Activated naive CD8-positive, alpha-beta T cell treated with anti-CD3 and anti-CD28 coated beads, Interleukin-2, amount 50 U/mL, for 16 hours (primary cell): ENCODE measurements at regions not wholly inside any gene's neighbourhood (a gene's known extent, or its start where the extent isn't known, plus 50 kb on each side); places are given as distances from the start of the nearest gene placed in this dataset.

Source experiments
- DNase-seq: peaks from one replicate; pipeline ENCODE4 v3.0.0-alpha.2; 2020; ENCODE audit warnings: low read depth, low spot score

- DNase-seq: no peak
Observed at GRCh38 chr2:133811409-133812125, 243.3 kb upstream of the NCKAP5 start.

GRCh38 chr2:133812826-133813617 is 244.8 kb upstream of the NCKAP5 start:
- DNase-seq: no peak

- DNase-seq: no peak
Observed at GRCh38 chr2:133814890-133815289, 246.6 kb upstream of the NCKAP5 start.

GRCh38 chr2:133816037-133816436 is 247.8 kb upstream of the NCKAP5 start:
- DNase-seq: no peak

GRCh38 chr2:133817680-133818566 is 249.7 kb upstream of the NCKAP5 start:
- DNase-seq: no peak

DNA sequence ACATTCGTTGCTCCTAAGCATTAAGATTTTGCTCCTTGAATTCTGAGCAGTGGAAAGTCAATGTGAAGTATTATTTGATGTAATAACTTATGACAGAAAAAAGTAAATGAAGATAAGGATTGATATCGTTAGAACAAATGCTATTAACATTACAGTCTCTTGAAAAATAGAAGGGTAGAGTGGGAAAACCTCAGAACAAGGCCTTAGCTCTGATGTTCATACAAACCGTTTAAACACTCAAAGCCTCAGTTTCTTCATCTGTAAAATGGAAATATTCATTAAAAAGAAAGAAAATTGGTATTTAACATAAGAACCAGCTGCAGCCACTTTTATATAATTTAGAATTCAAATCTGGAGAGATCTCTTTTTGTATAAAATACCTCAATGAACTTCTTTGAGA is 250.4 kb upstream of the NCKAP5 start:
- no peak for DNase-seq

- no peak for DNase-seq
Observed at GRCh38 chr2:133819906-133820305, 251.6 kb upstream of the NCKAP5 start.

DNA sequence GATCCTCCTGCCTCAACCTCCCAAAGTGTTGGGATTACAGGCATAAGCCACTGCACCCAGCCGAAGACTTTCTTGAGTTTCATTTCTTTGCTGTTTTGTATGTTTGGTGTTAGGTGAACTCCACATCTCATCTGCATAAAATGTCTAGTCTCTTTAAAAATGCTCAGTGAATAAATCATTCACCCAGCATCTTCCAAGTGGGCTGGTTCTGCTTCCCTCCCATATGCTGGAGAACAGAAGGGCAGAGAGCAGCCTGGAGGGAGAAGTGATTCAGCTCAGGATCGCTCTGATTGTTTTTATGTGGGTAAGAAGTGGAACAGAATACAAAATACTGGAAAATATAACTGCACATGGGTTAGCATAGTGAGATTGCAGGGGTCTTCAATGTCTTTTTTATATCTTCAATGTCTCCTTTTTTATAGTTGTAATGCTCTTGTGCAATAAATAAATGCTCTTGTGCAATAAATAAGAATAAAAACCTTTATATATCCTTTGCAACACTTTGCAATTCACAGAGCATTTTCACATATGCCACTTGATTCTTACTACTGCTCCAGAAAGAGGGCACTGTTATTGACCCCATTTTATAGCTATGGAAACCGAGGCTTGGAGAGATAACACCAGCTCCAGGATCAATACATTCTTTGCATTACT is 253.0 kb upstream of the NCKAP5 start:
- DNase-seq: no peak

GRCh38 chr2:133822517-133823225 is 254.4 kb upstream of the NCKAP5 start:
- DNase-seq: no peak

DNA sequence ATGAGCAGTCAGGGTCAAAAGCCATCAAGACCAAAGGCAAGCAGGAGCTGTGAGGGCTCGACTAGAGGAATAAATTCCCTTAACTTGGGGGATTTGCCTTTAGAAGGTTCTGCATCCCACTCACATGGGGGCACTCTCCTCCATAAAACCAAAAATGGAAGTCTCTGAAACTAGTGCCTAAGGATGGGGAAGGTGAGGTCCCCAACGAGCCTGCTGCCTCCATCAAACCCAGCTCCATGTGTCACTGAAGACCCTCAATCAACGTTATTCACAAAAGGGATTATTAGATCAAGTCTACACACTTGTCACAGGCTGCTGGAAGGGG is 254.9 kb upstream of the NCKAP5 start:
- no peak for DNase-seq

DNA sequence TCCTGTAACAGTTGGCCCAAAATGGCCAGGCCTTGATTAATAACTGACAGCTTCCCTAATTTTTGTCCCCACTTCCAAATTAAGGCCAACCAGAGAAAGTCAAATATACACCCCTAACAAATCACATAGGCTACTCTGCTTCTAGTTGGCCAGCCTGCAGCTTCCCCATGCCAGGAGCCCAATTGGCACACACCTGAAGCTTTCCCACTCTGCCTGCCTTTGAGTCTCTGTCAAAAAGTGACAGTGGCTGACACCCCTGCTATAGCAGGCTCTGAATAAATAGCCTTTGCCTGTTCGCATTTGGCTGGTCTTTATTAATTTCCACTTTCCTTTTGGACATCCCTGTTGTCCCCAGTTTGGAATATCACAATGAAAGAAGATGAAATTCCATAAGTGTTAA is 256.6 kb upstream of the NCKAP5 start:
- no peak for DNase-seq

DNA sequence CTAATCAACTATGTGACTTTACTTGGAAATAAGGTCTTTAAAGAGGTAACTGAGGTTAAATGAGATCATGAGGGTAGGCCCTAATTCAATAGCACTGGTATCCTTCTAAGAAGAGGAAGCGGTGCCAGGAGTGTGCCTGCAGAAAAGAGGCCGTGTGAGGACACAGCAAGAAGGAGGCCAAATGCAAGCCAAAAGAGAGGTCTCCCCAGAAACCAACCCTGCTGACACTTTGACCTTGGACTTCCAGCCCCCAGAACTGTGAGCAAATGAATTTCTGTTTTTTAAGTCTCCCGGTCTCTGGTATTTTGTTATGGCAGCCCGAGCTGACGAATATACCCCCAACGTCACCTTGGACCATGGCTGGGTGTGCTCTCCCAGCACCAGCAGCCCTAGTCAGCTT is 257.5 kb upstream of the NCKAP5 start:
- no peak for DNase-seq

- no peak for DNase-seq
Observed at GRCh38 chr2:133828913-133829312, 260.6 kb upstream of the NCKAP5 start.

DNA sequence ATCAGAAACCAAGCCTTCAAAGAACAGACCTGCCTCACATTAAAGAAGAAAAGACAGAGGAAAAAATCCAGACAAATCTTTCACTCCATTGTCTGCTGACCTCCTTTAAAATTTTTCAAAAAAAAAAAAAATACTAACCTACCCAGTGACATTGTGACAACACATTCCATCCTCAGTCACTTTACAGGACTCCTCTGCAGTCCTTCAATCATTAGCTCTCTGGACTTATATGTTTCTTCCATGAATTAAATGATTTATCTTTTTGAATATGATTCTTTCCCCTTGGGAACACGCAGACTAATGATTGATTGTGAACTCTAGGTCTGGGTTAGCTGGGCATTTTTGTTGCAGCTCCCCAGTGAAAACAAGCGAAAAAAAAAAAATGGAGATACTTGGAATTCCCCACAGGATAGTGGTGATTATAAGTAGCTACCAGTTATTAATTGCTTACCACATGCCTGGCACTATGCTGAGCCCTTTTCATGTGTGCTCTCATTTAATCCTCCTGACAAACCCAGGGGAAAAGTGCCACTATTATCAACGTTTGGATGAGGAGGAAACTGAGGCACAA is 261.3 kb upstream of the NCKAP5 start:
- DNase-seq: no peak

- no peak for DNase-seq
Observed at GRCh38 chr2:133833746-133834145, 265.5 kb upstream of the NCKAP5 start.

DNA sequence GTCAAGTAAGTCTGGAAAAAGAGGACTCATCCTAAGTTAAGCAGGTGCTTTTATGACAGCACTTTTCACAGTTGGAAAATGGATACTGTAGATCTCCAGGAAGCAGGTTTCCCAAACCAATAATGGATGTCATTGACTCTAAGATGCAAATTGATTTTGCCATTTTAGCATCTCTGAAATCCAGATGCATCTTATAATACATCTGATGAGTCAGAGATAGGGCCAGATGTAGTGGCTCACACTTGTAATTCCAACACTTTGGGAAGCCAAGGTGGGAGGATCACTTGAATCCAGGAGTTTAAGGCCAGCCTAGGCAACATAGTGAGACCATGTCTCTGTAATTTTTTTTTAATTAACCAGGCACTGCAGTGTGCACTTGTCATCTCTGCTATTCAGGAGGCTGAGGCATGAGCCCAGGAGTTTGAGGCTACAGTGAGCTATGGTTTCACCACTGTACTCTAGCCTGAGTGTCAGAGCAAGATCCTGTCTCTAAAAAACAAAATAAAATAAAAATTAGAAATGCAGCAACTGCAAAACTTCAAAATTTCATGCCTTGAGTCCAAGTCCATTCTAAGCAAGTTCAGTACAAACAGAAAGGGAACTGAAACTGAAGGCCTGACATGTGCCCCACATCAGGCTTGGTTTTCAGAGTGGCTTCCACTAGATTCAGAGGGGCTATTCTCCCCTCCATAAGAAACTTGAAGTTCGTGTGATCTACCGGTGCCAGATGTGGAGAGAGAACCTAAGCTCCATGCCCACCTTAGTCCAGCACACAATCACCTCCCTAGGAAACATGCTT is 267.8 kb upstream of the NCKAP5 start:
- DNase-seq: no peak

GRCh38 chr2:133836691-133837345 is 268.6 kb upstream of the NCKAP5 start:
- DNase-seq: no peak

GRCh38 chr2:133837441-133838094 is 269.3 kb upstream of the NCKAP5 start:
- DNase-seq: no peak
